ENCODE measurements at regions not wholly inside any gene's neighbourhood (a gene's known extent, or its start where the extent isn't known, plus 50 kb on each side); places are given as distances from the start of the nearest gene placed in this dataset.

- TF ChIP-seq POLR2A (IDR thresholded peaks at IDR 0.05) (no peak), CTCF (IDR thresholded peaks at IDR 0.05) (no peak), POLR2AphosphoS5 (IDR thresholded peaks at IDR 0.05; ENCODE audit: insufficient read depth in 1 of 2, low read depth in 1 of 2) (no peak)
These were observed 377.8 kb upstream of the ADAMTS16 start for GRCh38 chr5:4762316-4762715.
